Endothelial cell of umbilical vein (primary cell): ENCODE measurements at regions not wholly inside any gene's neighbourhood (a gene's known extent, or its start where the extent isn't known, plus 50 kb on each side); places are given as distances from the start of the nearest gene placed in this dataset.

Source experiments
- BruUV-seq: library from RNA; stranded (reverse); fragments of 400-500 nt; replicated peaks from 2 replicates; lab custom pipeline; 2021; lab: Mats Ljungman, UMichigan
- CTCF ChIA-PET: fragments of 300-600, 350-600 bp; sonication (Branson Sonifier 250); formaldehyde crosslinking; loops from one replicate; lab custom pipeline; 2021; ENCODE audit warnings: antibody characterized with exemption, inconsistent platforms; lab: Charles Lee
- POLR2A ChIA-PET: fragments of 300-600, 350-600 bp; sonication (Branson Sonifier 250); formaldehyde crosslinking; loops from one replicate; lab custom pipeline; 2021; ENCODE audit warnings: antibody characterized with exemption, inconsistent platforms; lab: Charles Lee
- DNase-seq: peaks from one replicate; pipeline ENCODE4 v3.0.0-alpha.2; 2011; ENCODE audit warnings: low read depth, low spot score
- FAIRE-seq: peaks from 2 replicates; lab custom pipeline; 2011; peaks lifted over from hg19 to GRCh38; lab: Jason Lieb, UNC
- H2AFZ ChIP-seq: 2 replicates; pipeline ENCODE4 v1.6.0; 2012; ENCODE audit warnings: low read depth, low read length, control low read depth, inconsistent platforms
- H3K27ac ChIP-seq: 2 replicates; pipeline ENCODE4 v1.5.1; 2011; ENCODE audit warnings: low read depth, mild to moderate bottlenecking, control low read depth, low read length, moderate library complexity; ENCODE audit not compliant: insufficient read depth
- H3K27me3 ChIP-seq, 2 experiments: 2 replicates each; pipeline versions ENCODE4 v1.6.0 to v1.6.1; 2011; ENCODE audit warnings: low read length in 2 of 2, mixed read lengths in 1 of 2; ENCODE audit not compliant: control insufficient read depth in 2 of 2, insufficient read depth in 2 of 2
- H3K36me3 ChIP-seq, 2 experiments: 2 replicates in 1 of 2; 3 replicates in 1 of 2; pipeline ENCODE4 v1.5.1; 2011; ENCODE audit warnings: low read length in 2 of 2, mild to moderate bottlenecking in 1 of 2, moderate library complexity in 1 of 2; ENCODE audit not compliant: control insufficient read depth in 2 of 2, insufficient read depth in 2 of 2; ENCODE audit errors: extremely low read depth in 1 of 2
- H3K4me1 ChIP-seq: 3 replicates; pipeline ENCODE4 v1.5.1; 2011; ENCODE audit warnings: mild to moderate bottlenecking, low read length; ENCODE audit not compliant: control insufficient read depth, insufficient read depth; ENCODE audit errors: extremely low read depth
- H3K4me2 ChIP-seq: 2 replicates; pipeline ENCODE4 v1.6.1; 2011; ENCODE audit warnings: low read length, control low read depth, mixed read lengths; ENCODE audit not compliant: insufficient read depth
- H3K4me3 ChIP-seq, 3 experiments: fragments of 200-600 bp in 1 of 3; sonication (generic), shearing (Covaris generic) in 1 of 3; replicated peaks in 1 of 3; 2 replicates each; pipeline ENCODE4 v1.5.1; 2011 to 2016; ENCODE audit warnings: control low read depth in 3 of 3, low read length in 3 of 3, mild to moderate bottlenecking in 2 of 3, inconsistent platforms in 1 of 3, low read depth in 1 of 3, moderate library complexity in 1 of 3; ENCODE audit not compliant: insufficient read depth in 1 of 3
- H3K79me2 ChIP-seq: 2 replicates; pipeline ENCODE4 v1.6.0; 2012; ENCODE audit warnings: low read length, inconsistent platforms; ENCODE audit not compliant: control insufficient read depth, insufficient read depth
- H3K9ac ChIP-seq: replicated peaks from 2 replicates; pipeline ENCODE3; 2011; ENCODE audit warnings: low read length, control low read depth; ENCODE audit not compliant: insufficient read depth; ENCODE audit errors: extremely low read depth
- H3K9me1 ChIP-seq: replicated peaks from 3 replicates; pipeline ENCODE4 v1.6.0; 2011; ENCODE audit warnings: mild to moderate bottlenecking, low read length; ENCODE audit not compliant: control insufficient read depth, insufficient read depth; ENCODE audit errors: extremely low read depth
- H3K9me3 ChIP-seq: replicated peaks from 2 replicates; pipeline ENCODE4 v1.5.1; 2012; ENCODE audit warnings: low read length, inconsistent platforms; ENCODE audit not compliant: control insufficient read depth, insufficient read depth
- H4K20me1 ChIP-seq: replicated peaks from 2 replicates; pipeline ENCODE3; 2011; ENCODE audit warnings: mild to moderate bottlenecking, low read length; ENCODE audit not compliant: control insufficient read depth, insufficient read depth; ENCODE audit errors: extremely low read depth
- EZH2 ChIP-seq: IDR thresholded peaks from 2 replicates; pipeline ENCODE4 v1.6.1; 2012; ENCODE audit warnings: borderline replicate concordance, low read depth, mild to moderate bottlenecking, moderate library complexity, low read length, inconsistent platforms; ENCODE audit not compliant: severe bottlenecking
- FOS ChIP-seq: IDR thresholded peaks from 2 replicates; pipeline ENCODE4 v1.6.1; 2011; ENCODE audit warnings: mild to moderate bottlenecking, low read length, moderate library complexity, borderline replicate concordance; ENCODE audit not compliant: insufficient read depth
- GATA2 ChIP-seq: IDR thresholded peaks from 2 replicates; pipeline ENCODE4 v1.7.0; 2011; ENCODE audit warnings: low read depth, mild to moderate bottlenecking, moderate library complexity, mixed read lengths, low read length; ENCODE audit not compliant: insufficient read length, insufficient read depth
- JUN ChIP-seq: IDR thresholded peaks from 2 replicates; pipeline ENCODE4 v1.6.1; 2011; ENCODE audit warnings: borderline replicate concordance, low read depth; ENCODE audit not compliant: insufficient read length, insufficient read depth
- MYC ChIP-seq: IDR thresholded peaks from one replicate; pipeline ENCODE4 v1.6.1; 2011; ENCODE audit warnings: mild to moderate bottlenecking, low read depth, low read length
- POLR2A ChIP-seq: IDR thresholded peaks from 2 replicates; pipeline ENCODE4 v1.6.1; 2012; ENCODE audit warnings: low read depth, mild to moderate bottlenecking, control low read depth, low read length
- POLR2AphosphoS5 ChIP-seq: IDR thresholded peaks from 2 replicates; pipeline ENCODE4 v1.6.1; 2012; ENCODE audit warnings: low read depth, mild to moderate bottlenecking, control low read depth, low read length, moderate library complexity; ENCODE audit not compliant: insufficient read depth
- dilution Hi-C: fragments of 300-500 bp; cut with MboI; formaldehyde crosslinking; loops from one replicate; pipeline ENCODE4 v1.15.0; 2019; ENCODE audit warnings: low sequenced_read_pairs; ENCODE audit not compliant: extremely low pct_ligation_motif_present
- intact Hi-C: fragments of 100-400 bp; cut with micrococcal nuclease; formaldehyde crosslinking; loops from one replicate; pipeline ENCODE4 v1.10.0; 2022
- TF ChIP-seq, protein P1 (sequence below), 2 donors: IDR thresholded peaks; 1 replicate in 1 of 2; 2 replicates in 1 of 2; pipeline ENCODE4 v1.5.1; 2011; ENCODE audit warnings: low read length in 2 of 2, mild to moderate bottlenecking in 2 of 2, moderate library complexity in 2 of 2, control low read depth in 1 of 2, inconsistent platforms in 1 of 2, low read depth in 1 of 2; ENCODE audit not compliant: insufficient read depth in 1 of 2; ENCODE audit errors: extremely low read depth in 1 of 2
- TF ChIP-seq, protein P2 (sequence below): IDR thresholded peaks from 2 replicates; pipeline ENCODE4 v1.6.1; 2011; ENCODE audit not compliant: insufficient read depth, insufficient read length

DNA sequence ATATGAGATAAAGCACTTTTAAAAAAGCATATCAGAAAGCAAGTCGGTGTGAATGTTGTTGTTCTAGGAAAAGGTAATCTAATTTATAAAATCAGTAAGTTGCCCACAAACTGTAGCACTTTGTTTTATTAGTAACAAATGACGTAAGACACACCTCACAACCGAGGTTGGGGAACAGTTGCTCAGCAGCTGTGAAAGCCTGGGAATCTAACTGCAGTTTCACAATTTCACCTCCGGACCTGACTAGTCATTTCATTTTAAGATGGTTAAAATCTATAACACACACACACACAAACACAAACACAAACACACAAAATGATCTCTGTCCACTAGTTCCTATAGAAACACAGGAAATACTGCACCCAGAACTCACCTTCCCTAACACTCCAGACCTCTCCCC lies 406.7 kb upstream of the NR2F2 start:
- H3K4me1 ChIP-seq = no peaks in the 10 kb centered on the region
- ChIA-PET POLR2A (no interaction called here), CTCF (no interaction called here)
- H2AFZ ChIP-seq = no peak overlapping the region
- no peak overlapping the region for H3K9ac ChIP-seq
- FAIRE-seq (no peak), DNase-seq (no peak)
- no peaks in the 10 kb centered on the region for H3K9me1 ChIP-seq
- no peaks in the 10 kb centered on the region for H3K36me3 ChIP-seq
- no peak overlapping the region for H3K27ac ChIP-seq
- no peak overlapping the region for H3K4me2 ChIP-seq
- H3K79me2 ChIP-seq = no peaks in the 10 kb centered on the region
- intact Hi-C loops = no loop called here
- TF ChIP-seq, protein P1, sequence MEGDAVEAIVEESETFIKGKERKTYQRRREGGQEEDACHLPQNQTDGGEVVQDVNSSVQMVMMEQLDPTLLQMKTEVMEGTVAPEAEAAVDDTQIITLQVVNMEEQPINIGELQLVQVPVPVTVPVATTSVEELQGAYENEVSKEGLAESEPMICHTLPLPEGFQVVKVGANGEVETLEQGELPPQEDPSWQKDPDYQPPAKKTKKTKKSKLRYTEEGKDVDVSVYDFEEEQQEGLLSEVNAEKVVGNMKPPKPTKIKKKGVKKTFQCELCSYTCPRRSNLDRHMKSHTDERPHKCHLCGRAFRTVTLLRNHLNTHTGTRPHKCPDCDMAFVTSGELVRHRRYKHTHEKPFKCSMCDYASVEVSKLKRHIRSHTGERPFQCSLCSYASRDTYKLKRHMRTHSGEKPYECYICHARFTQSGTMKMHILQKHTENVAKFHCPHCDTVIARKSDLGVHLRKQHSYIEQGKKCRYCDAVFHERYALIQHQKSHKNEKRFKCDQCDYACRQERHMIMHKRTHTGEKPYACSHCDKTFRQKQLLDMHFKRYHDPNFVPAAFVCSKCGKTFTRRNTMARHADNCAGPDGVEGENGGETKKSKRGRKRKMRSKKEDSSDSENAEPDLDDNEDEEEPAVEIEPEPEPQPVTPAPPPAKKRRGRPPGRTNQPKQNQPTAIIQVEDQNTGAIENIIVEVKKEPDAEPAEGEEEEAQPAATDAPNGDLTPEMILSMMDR (IDR thresholded peaks at IDR 0.05; ENCODE audit: extremely low read depth in 1 of 2, insufficient read depth in 1 of 2, low read depth in 1 of 2, low read length in 2 of 2) = no peak
- TF ChIP-seq FOS = no peak
- no peak for TF ChIP-seq GATA2
- H3K9me3 ChIP-seq = no peaks in the 10 kb centered on the region
- no peaks in the 10 kb centered on the region for H3K27me3 ChIP-seq
- no TSS peak for BruUV-seq
- dilution Hi-C loops = no loop called here
- H4K20me1 ChIP-seq = no peaks in the 10 kb centered on the region
- no peak overlapping the region for H3K4me3 ChIP-seq

DNA sequence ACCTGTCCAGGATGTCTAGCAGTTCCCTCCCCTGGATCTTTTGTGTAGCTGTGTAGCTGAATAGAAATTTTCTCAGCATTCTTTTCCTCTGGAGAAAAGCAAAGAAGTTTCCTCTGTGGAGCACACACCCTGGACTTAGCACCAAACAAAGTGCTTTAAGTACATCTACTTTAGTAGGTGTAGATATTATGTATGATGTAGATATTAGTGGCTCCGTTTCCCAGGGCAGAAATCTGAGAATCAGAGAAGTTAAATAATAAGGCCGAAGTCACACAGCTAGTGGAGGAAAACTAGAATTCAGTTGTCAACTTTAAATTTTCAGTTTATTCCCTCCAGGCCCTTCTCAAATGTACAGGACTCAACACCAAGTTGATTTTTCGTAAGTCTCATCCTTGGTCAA lies 401.7 kb upstream of the NR2F2 start:
- no peak overlapping the region for H3K4me2 ChIP-seq
- no peaks in the 10 kb centered on the region for H3K36me3 ChIP-seq
- H3K4me1 ChIP-seq = peaks cover 14% of the 10 kb centered on the region
- dilution Hi-C loops = no loop called here
- DNase-seq = no peak
- H3K9ac ChIP-seq = no peak overlapping the region
- FAIRE-seq = no peak
- ChIA-PET POLR2A (no interaction called here), CTCF (interaction anchor here (1.0 to 2.1 kb wide), 3 partner anchors 8 to 12 kb away, joined by 3 to 4 read pairs (median 3); no protein-coding TSS in a partner anchor)
- no peaks in the 10 kb centered on the region for H3K9me1 ChIP-seq
- TF ChIP-seq JUN (no peak), GATA2 (no peak), POLR2AphosphoS5 (no peak), MYC (no peak), EZH2 (no peak), POLR2A (no peak), FOS (no peak)
- TF ChIP-seq, protein P1 (IDR thresholded peaks at IDR 0.05; ENCODE audit: extremely low read depth in 1 of 2, insufficient read depth in 1 of 2, low read depth in 1 of 2, low read length in 2 of 2) = no peak
- TF ChIP-seq, protein P2, sequence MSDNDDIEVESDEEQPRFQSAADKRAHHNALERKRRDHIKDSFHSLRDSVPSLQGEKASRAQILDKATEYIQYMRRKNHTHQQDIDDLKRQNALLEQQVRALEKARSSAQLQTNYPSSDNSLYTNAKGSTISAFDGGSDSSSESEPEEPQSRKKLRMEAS = no peak
- no peaks in the 10 kb centered on the region for H3K9me3 ChIP-seq
- H2AFZ ChIP-seq = no peak overlapping the region
- no peak overlapping the region for H3K4me3 ChIP-seq
- H3K27me3 ChIP-seq = no peaks in the 10 kb centered on the region
- H3K79me2 ChIP-seq = no peaks in the 10 kb centered on the region
- BruUV-seq = no TSS peak
- no peak overlapping the region for H3K27ac ChIP-seq
- no peaks in the 10 kb centered on the region for H4K20me1 ChIP-seq
- intact Hi-C loops = no loop called here
